NCI-H748 (cell line): ENCODE measurements at regions not wholly inside any gene's neighbourhood (a gene's known extent, or its start where the extent isn't known, plus 50 kb on each side); places are given as distances from the start of the nearest gene placed in this dataset.

ENCODE experiments used
- DNase-seq: peaks from one replicate; lab custom pipeline; 2025; ENCODE audit not compliant: unreplicated experiment; lab: John Stamatoyannopoulos, UW

DNA sequence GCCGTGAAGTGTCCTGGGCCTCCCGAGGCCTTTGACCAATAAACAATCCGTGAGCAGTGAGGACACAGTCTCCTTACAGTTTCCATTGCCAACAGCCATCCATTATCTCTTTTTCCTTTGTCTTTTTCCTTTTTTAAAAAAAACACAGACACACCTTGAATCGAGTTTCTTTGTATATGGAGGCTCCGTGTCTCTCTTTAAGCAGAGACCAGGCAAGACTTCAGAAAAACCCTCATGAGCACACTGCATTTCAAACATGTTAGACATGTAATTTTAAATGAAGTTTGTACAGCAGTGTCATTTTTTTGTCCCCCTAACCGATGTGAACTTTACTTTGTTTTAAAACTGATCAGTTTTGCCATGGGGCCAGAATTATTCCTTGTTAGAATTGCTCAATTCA is 111.1 kb downstream of the SPTSSA start:
- peak; percentile 18 for DNase-seq

DNA sequence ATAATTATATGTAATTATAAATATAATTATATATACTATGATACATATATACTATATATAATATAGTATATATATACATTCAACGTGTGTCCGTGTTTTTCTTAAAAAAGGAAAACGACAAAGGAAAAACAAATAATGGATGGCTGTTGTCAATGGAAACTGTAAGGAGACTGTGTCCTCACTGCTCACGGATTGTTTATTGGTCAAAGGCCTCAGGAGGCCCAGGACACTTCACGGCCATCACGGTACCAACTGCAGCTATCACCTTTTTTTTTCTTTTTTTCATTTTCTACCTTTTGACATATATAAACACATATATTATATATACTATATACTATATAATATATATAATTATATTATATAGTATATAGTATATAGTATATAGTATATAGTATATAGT is 113.4 kb downstream of the SPTSSA start:
- DNase-seq, result peak; percentile 34

DNA sequence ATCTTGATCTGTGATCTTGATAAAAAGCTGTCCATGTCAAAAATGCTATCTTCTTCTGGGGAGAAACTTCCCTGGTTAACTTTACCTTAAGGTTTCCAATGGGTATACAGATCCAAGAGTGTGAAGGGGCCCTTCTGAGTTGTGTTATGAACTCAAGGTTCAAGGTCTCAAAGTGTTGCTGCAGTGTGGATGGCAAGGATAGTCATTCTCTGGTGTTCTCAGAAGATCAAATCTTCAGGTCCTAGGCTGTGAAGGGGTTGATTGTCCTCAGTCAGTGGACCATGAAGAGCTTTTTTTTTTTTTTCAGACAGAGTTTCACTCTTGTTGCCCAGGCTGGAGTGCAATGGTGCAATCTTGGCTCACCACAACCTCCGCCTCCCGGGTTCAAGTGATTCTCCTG is 114.4 kb downstream of the SPTSSA start:
- DNase-seq, result no peak

DNA sequence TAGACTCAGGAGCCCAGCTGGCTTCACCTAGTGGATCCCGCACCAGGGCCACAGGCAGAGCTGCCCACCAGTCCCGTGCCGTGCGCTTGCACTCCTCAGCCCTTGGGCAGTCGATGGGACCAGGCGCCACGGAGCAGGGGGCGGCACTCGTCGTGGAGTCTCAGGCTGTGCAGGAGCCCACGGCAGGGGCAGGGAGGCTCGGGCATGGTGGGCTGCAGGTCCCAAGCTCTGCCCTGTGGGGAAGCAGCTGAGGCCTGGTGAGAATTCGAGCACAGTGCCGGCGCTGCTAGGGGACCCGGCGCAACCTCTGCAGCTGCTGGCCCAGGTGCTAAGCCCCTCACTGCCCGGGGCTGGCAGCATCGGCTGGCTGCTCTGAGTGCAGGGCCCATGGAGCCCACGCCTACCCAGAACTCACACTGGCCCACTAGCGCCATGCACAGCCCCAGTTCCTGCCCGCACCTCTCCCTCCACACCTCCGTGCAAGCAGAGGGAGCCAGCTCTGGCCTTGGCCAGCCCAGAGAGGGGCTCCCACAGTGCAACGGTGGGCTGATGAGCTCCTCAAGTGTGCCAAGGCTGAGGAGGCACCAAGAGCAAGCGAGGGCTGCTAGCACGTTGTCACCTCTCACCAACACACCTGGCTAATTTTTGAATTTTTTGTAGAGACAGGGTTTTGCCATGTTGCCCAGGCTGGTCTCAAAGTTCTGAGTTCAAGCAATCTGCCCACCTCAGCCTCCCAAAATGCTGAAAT is 116.1 kb downstream of the SPTSSA start:
- DNase-seq, result no peak

DNA sequence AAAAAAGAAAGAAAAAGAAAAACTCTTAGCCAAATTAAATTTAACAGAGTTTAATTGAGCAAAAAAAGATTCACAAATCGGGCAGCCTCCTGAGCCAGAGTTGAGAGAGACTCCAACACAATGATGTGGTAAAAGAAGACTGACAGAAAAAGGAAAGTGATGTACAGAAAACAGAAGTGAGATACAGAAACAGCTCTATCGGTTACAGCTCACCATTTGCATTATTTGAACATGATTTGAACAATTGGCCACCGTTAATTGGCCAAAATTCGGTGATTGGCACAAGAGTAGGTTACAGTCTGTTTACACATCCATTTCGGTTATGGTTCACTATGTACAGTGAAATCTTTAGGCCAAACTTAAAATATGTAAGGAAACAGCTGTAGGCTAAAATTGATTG is 117.7 kb downstream of the SPTSSA start:
- DNase-seq, result no peak

DNA sequence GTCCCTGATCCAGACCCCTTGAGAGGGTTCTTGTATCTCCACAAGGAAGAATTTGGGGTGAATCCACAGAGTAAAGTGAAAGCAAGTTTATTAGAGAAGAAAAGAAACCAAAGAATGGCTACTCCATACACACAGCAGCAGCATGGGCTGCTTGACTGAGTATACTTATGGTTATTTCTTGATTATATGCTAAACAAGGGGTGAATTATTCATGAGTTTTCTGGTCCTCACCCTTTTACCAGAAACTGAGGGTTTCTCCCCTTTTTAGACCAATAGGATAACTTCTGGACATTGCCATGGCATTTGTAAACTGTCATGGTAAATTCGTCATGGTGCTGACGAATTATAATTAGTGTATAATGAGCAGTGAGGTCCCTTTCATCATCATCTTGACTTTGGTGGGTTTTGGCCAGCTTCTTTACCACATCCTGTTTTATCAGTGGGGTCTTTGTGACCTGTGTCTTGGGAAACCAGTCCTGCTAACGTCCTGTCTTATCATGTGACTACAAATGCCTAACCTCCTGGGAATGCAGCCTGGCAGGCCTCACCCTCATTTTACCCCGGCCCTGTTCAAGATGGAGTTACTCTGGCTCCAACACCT is 121.9 kb downstream of the SPTSSA start:
- DNase-seq, result no peak

DNA sequence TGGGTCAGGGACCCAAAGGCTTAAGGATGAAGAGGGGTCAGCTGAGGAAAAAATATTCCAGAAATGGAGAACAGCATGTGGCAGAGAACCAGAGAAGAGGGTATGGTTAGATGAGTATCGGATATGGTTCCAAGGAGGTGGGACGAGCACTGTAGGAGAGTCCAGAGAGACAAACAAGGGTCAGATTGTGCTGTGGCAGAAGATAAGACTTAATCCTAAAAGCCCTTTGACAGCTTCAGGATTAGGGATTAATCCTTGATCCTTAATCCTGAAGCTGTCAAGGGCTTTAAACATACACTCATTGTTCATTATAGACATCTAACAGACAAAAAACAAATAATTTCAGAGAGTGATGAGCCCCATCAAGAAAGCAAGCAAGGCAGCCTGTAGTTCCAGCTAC is 124.0 kb downstream of the SPTSSA start:
- no peak for DNase-seq

DNA sequence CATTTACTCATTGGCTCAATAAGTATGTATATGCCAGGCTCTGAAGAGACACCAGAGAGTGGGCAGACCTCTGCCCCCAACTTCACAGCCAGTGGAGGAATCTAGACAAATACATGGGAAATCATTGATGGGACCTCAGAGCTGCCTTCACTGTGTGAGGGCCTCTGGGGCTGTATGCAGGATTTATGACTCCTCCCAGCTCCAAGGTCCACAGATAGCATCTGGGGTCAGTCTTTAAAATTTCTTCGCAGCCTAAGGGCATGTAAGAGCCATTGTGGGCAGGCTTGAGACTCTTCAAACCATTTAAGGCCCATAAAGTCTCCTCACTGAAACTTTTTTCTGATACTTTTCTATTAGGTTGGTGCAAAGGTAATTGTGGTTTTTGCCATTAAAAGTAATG is 125.5 kb downstream of the SPTSSA start:
- no peak for DNase-seq

DNA sequence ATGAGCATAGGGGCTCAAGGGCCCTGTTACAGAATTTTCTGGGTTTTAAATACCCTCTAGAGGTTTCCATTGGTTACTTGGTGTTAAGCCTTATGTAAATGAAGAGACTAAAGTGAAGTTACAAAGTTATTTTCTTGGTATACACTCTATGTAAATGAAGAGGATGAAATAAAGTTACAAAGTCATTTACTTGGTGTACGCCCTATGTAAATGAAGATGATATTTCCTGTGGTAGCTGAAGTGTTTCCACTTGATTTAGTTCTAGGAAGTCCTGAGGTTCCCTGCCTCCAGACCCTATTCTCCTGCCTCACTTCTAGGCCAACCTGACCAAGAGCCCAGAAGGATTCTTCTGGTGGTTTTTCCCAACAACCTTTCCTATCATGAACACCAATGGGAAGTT is 126.1 kb downstream of the SPTSSA start:
- no peak for DNase-seq

DNA sequence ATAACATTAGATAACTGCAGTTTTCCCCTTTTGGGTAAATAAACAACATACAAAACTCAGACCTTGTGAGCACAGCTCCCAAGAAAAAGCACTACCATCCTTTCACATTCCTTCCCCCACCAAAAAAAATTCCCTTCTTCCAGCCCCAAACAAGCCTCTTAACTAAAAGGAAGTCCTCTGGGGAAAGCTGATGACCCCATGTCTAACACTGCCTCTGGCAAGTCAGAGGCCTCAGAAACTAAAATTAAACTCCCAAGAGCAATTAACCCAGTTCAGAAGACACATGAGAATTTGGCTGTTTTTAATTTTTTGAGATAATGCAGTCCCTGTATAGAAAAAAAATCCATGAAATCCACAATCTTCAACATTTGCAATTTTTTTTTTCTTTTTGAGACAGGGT is 127.7 kb downstream of the SPTSSA start:
- no peak for DNase-seq

DNA sequence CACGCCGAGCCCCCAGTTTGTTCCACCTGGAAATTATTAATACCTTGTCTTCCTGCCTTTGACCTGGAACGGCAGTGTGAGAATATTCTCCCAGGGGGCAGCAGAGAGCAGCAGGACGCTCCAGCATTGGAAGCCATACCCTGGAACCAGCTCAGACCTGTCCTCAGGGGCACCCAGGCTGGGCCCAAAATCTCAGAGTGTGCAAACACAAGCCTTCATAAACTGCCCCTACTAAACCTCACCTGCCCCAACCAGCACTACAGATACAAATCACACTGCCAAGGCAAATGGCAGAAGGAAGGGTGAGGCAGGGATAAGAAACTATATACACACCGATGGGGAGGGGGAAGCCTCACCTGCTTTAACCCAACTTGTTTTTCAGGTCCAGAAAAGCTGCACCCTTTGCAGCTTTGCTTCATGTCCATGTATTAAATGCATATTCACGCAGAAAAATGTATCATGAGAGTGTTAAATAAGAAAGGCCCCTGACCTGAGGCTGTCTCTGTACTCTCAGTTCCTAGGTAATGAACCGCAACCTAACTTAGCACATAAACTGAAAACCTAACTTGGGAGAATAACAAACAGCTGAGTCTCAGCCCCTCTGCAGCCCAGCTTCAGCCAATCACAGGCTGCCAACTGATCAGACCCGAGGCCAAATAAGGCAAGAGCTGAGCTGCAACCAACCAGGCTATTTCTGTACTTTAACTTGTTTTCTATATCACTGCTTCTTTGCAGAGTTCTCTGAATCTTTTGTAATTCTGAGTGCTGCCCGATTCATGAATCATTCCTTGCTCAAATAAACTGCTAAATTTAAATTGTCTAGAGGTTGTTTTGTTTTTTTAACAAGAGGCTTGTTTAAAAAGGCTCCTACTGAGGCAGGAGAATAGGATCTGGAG is 130.1 kb downstream of the SPTSSA start:
- DNase-seq, result peak; percentile 82

DNA sequence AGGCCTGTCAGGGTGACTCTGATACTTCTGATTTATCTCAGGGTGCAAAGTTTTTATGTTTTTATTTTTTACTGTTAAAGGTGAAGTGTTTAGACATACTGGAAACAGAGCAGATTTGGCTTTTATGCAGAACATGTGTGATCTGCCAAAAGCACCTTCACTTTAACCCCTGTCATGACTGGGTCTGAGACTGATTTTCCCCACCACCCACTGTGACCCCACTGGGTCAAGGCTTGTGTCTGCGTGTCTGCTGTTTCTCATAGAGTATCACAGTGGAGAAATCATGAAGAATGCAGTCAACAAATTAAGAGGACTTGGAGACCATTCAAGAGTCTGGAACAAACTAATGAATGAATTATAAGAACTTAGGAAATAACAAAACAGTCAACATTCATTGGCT is 131.2 kb downstream of the SPTSSA start:
- DNase-seq, result no peak

DNA sequence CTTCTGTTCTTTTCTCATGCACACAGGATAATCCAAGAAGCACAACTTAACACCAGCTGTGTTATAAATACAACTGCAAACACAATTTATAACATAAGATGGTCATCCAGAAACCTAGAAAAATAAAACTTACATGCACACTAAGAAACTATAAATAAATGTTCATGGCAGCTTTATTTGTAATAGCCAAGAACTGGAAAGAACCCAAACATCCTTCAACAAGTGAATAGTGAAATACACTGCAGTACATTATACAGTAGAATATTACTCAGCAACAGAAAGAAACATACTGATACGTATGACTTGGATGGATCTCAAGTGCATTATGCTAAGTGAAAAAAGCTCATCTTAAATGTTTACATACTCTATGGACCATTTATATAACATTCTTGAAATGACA is 132.7 kb downstream of the SPTSSA start:
- no peak for DNase-seq

DNA sequence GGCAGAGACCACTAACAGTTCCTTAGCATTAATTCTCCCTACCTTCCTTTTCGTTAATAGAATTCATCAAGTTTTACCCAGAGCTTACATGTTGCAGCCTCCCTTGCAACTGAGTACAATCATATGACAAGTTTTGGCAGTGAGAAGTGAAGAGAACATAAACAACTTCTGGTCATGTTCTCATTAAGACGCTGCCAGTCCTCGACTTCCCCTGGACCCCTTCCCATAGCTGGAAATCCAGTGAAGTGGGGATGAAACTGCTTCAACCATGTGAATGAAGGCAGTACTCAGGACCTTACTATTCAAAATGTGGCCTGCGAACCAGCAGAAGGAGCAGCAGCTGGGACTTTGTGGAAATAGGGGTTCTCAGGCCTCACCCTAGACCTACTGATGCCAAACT is 133.9 kb downstream of the SPTSSA start:
- DNase-seq, result no peak

DNA sequence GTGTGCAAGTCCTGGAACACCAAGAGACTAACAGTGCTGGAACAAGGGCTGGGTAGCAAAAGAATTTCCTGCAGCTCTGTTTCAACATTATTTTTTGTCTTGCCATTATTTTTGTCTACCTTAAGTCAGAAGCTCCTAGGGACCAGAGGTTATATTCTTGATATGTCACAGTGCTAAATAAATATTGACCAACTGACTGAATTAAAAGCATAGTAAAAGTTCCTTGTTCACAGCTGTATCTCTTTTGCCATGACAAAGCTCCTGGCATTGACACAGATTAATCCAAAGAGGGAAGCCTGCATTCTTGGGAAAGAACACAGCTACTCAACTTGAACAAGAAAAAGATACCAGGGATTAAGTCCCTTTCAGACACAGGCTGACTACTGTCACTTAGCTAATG is 136.5 kb downstream of the SPTSSA start:
- no peak for DNase-seq

DNA sequence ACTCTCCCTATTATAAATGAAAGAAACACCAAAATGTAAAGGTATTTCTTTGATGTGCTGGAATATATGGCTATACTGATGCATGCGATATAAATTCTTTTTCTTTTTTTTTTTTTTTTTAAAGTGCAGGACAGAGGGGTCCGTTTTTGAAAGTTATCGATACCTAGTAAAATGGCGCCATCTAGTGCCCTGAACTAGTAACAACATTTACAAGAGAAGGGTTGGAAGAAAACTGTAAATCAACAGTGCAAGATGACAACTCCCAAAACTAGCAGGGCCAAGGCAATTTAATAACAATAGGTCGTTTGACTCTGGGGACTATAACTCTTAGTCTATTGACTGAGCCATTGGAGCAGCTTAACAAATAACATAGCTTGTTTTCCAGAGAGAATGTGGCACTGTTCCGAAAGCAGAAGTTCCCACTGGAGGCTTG is 137.7 kb downstream of the SPTSSA start:
- DNase-seq, result peak; percentile 57

DNA sequence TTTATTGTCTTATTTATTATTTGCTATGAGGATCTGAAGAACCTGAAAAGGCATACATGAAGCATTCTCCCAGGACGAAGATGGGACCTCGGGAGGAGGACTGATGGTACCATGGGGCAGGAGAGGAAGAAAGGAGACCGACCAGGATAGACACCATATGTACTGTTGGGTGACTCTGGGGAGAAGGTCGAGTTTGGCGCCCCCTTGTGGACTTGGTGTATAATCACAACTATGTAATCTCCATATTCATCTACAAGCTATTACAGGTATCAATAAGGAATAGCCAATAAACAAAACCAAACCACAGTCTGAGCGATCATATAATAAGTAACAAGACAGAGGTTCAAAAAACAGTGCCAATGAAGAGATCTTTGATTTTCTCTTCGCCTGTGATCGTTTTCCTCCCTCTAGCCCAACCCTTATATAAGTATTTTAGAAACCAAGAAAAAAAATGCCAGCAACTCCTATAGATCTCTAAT is 139.1 kb downstream of the SPTSSA start:
- peak; percentile 59 for DNase-seq

DNA sequence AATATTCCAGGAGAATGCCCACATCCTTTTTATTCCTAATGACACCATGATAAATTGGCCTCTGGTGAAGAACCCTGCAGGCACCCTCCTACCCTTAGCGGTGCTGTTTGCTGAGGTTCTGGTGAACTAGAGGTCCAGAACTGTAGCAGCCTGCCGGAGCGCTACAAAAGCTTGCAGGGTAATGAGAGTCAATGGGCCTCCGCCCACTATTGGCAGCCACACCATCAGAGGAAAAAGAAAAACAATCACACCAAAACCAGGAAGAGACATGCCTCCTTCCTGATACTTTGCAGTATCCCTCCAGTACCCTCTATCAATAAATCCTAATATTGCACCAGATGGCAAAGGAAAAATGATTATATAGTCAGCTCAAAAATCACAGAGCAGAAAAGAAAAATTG is 142.9 kb downstream of the SPTSSA start:
- DNase-seq, result no peak

DNA sequence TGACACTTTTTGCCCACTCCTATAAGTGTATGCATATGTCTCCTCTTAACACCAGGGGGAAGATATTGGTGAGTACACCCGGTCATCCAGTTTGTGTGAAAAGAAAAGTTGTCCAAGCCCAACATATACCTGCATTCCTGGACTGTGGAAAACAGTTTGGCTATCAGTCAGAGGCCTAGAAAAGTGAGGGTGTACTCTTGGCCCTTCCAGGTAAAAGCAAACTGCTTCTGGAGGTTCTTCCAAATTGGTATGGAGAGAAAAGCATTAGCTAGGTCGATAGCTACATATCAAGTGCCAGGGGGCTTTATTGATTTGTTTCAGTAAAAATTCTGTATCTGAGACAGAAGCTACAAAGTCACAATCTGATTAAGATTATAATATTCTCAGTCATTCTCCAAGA is 144.0 kb downstream of the SPTSSA start:
- DNase-seq, result no peak

DNA sequence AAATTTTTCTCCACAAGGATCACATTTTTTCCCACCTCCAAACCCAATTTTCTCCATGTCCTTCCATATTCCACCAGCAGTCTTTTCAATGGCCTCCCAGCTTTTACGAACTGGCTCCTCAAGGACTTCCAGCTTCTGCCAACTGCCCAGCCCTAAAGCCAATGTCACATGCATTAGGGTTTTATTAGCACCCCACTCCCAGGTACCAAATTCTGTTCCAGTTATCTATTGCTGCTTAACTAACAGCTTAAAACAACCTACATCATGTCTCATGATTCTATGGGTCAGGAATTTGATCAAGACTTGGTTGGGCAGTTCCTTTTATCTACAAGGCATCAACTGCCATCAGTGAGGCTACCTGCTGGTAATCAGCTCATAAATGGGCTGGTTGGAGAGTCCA is 151.3 kb downstream of the SPTSSA start:
- DNase-seq, result no peak

DNA sequence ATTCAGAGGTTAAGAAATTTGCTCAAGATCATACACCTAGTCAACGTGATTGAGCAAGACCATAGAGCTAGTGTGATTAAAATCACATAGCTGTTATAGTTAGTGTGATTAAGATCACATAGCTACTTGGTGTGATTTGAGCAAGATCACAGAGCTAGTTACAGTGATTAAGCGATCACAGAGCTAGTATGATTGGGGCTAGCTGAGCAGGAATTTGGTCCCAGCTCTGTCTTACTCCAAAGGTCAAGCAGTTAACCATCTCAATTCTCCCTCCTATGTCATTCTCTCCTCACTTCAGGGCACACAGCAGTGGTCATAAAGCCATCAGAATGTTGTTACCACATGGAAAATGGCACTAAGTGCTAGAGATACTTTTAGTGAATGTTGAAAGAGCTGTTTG is 158.2 kb downstream of the SPTSSA start:
- DNase-seq, result no peak

DNA sequence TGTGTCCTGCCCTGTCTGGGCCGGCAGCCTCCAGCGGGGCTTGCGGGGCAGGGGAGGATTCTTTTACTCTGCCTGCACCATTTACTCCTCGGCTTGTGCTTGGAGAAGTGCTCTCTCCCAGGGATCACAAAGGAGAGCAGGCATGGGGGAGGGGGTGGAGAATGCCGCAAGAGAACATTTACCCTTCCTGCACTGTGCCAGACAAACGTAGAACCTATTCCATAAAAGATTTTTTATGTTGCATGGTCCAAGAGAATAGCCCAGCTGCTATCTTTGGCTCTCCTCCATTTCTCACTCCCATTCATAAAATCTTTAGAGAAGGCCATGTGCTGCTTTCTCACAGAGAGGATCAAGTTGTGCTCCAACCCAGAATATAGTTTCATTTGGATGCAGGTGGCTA is 159.4 kb downstream of the SPTSSA start:
- DNase-seq, result no peak
